ENCODE measurements at regions not wholly inside any gene's neighbourhood (a gene's known extent, or its start where the extent isn't known, plus 50 kb on each side); places are given as distances from the start of the nearest gene placed in this dataset.

DNA sequence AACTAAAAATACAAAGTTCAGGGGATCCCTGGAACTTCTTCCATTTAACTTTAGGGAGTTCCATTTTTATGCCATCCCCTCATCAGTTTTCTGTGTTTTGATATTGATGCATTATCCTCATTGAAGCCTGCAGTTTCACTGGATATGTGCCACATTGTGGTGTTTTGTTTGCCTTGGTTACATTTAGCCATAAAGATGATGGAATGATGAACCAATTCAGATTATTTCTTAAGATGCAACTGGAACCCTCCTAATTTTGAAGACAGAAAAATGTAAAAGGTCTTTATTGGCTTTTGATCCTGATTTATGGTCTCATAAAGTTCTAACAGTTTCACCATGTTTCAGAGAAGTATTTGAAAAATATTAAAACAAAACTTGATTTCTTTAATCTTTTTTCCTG lies 314.2 kb upstream of the KLF6 start:
- no peak for TF ChIP-seq POLR2A (IDR thresholded peaks at IDR 0.05)
- no peak for TF ChIP-seq EP300 (IDR thresholded peaks at IDR 0.05)
- TF ChIP-seq, protein P1, sequence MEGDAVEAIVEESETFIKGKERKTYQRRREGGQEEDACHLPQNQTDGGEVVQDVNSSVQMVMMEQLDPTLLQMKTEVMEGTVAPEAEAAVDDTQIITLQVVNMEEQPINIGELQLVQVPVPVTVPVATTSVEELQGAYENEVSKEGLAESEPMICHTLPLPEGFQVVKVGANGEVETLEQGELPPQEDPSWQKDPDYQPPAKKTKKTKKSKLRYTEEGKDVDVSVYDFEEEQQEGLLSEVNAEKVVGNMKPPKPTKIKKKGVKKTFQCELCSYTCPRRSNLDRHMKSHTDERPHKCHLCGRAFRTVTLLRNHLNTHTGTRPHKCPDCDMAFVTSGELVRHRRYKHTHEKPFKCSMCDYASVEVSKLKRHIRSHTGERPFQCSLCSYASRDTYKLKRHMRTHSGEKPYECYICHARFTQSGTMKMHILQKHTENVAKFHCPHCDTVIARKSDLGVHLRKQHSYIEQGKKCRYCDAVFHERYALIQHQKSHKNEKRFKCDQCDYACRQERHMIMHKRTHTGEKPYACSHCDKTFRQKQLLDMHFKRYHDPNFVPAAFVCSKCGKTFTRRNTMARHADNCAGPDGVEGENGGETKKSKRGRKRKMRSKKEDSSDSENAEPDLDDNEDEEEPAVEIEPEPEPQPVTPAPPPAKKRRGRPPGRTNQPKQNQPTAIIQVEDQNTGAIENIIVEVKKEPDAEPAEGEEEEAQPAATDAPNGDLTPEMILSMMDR (IDR thresholded peaks at IDR 0.05), result no peak
- no peak for TF ChIP-seq POLR2AphosphoS5 (IDR thresholded peaks at IDR 0.05)
